GM23248 (cell line): ENCODE measurements at regions not wholly inside any gene's neighbourhood (a gene's known extent, or its start where the extent isn't known, plus 50 kb on each side); places are given as distances from the start of the nearest gene placed in this dataset.

ENCODE experiments used
- EZH2 ChIP-seq: fragments of 200-600 bp; sonication (generic); IDR thresholded peaks from 2 replicates; pipeline ENCODE4 v1.6.1; 2018; ENCODE audit warnings: antibody characterized with exemption, mild to moderate bottlenecking; ENCODE audit not compliant: insufficient read depth, poor library complexity, severe bottlenecking
- EZH2phosphoT487 ChIP-seq: fragments of 200-600 bp; sonication (generic); IDR thresholded peaks from 2 replicates; pipeline ENCODE4 v1.6.1; 2018; ENCODE audit warnings: antibody characterized with exemption, moderate library complexity, mild to moderate bottlenecking, low read depth; ENCODE audit not compliant: insufficient read depth

- TF ChIP-seq EZH2: no peak
- TF ChIP-seq EZH2phosphoT487: no peak
These were observed 360.2 kb upstream of the ROPN1 start for GRCh38 chr3:124352149-124352539.
